Neural cell (in vitro differentiated cells): ENCODE measurements at regions not wholly inside any gene's neighbourhood (a gene's known extent, or its start where the extent isn't known, plus 50 kb on each side); places are given as distances from the start of the nearest gene placed in this dataset.

Experiments
- CTCF ChIP-seq: fragments of 450-650 bp; IDR thresholded peaks from 2 replicates; pipeline ENCODE4 v1.5.1; 2014; ENCODE audit warnings: antibody characterized with exemption, mild to moderate bottlenecking, moderate library complexity; ENCODE audit not compliant: poor library complexity, severe bottlenecking
- EZH2 ChIP-seq: fragments of 200-600, 300-800 bp; shearing (Covaris generic), sonication (generic); IDR thresholded peaks from 2 replicates; pipeline ENCODE4 v1.6.1; 2014; ENCODE audit warnings: antibody characterized with exemption, low read length, borderline replicate concordance, mild to moderate bottlenecking; ENCODE audit not compliant: insufficient read depth, poor library complexity, severe bottlenecking

- TF ChIP-seq CTCF, result no peak
- no peak for TF ChIP-seq EZH2
These were observed 766.9 kb downstream of the TDRD15 start for GRCh38 chr2:21890716-21891115.
